HCT116 (cell line): ENCODE measurements at regions not wholly inside any gene's neighbourhood (a gene's known extent, or its start where the extent isn't known, plus 50 kb on each side); places are given as distances from the start of the nearest gene placed in this dataset.

Experiments used
- ATF3 ChIP-seq: IDR thresholded peaks from 2 replicates; pipeline ENCODE4 v1.6.1; 2012
- CBX3 ChIP-seq: IDR thresholded peaks from 2 replicates; pipeline ENCODE4 v1.6.1; 2012; ENCODE audit warnings: low read depth
- EZH2 ChIP-seq: fragments of 200-600 bp; sonication (generic); IDR thresholded peaks from 2 replicates; pipeline ENCODE4 v1.6.1; 2017; ENCODE audit warnings: antibody characterized with exemption, mixed run types
- MAX ChIP-seq: IDR thresholded peaks from 2 replicates; pipeline ENCODE4 v1.6.1; 2012
- POLR2A ChIP-seq: IDR thresholded peaks from 2 replicates; pipeline ENCODE4 v1.7.0; 2011; ENCODE audit warnings: borderline replicate concordance; ENCODE audit not compliant: insufficient read depth, insufficient read length; ENCODE audit errors: extremely low read depth
- POLR2AphosphoS5 ChIP-seq: IDR thresholded peaks from 2 replicates; pipeline ENCODE4 v1.6.1; 2011; ENCODE audit warnings: mild to moderate bottlenecking, low read depth, low read length, moderate library complexity
- RAD21 ChIP-seq: IDR thresholded peaks from 2 replicates; pipeline ENCODE4 v1.6.1; 2012; ENCODE audit warnings: low read depth, mild to moderate bottlenecking
- SIN3A ChIP-seq: IDR thresholded peaks from 2 replicates; pipeline ENCODE4 v1.6.1; 2012; ENCODE audit warnings: low read depth
- TCF7L2 ChIP-seq: IDR thresholded peaks from 2 replicates; pipeline ENCODE4 v1.7.0; 2011; ENCODE audit warnings: borderline replicate concordance, inconsistent platforms; ENCODE audit not compliant: insufficient read depth, insufficient read length; ENCODE audit errors: extremely low read depth
- YY1 ChIP-seq: IDR thresholded peaks from 2 replicates; pipeline ENCODE4 v1.6.1; 2011; ENCODE audit warnings: low read length, low read depth, moderate library complexity, mild to moderate bottlenecking; ENCODE audit not compliant: insufficient replicate concordance; ENCODE audit errors: extremely low read depth
- TF ChIP-seq, protein P1 (sequence below), 3 experiments: fragments of 200-600 bp in 1 of 3; sonication (generic) in 1 of 3; IDR thresholded peaks in 2 of 3; conservative IDR thresholded peaks in 1 of 3; 2 replicates each; pipeline ENCODE4 v1.5.1; 2012 to 2017; ENCODE audit warnings: low read depth in 2 of 3, low read length in 2 of 3, antibody characterized with exemption in 1 of 3, borderline replicate concordance in 1 of 3, control low read depth in 1 of 3, mild to moderate bottlenecking in 1 of 3, mixed read lengths in 1 of 3, mixed run types in 1 of 3, moderate library complexity in 1 of 3; ENCODE audit not compliant: insufficient read depth in 1 of 3
- TF ChIP-seq, protein P2 (sequence below): IDR thresholded peaks from 2 replicates; pipeline ENCODE4 v1.6.1; 2011; ENCODE audit warnings: mild to moderate bottlenecking, low read length, moderate library complexity; ENCODE audit not compliant: insufficient replicate concordance; ENCODE audit errors: extremely low read depth
- TF ChIP-seq, protein P3 (sequence below): IDR thresholded peaks from 2 replicates; pipeline ENCODE4 v1.6.1; 2012; ENCODE audit warnings: low read depth

DNA sequence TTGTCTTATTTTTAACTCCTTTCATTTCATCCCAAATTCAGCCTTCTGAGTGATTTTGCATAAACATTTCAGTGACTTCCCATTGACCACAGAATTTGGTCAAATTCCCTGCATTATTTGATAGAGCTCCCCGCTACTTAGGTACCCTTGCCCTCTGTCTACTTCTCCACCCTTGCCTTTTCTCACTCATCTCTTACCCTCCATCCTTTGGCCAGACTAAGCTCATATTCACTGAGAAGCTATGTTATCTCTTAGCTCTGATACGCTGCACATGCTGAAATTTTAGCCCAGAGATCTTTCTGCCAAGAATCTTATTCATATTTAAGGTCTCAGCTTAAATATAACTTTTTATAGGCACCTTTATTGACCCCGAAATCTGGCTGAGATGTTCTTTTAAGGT, 1031.9 kb downstream of the ADGRL3 start:
- TF ChIP-seq YY1 (no peak), EZH2 (no peak), POLR2A (no peak), POLR2AphosphoS5 (no peak), CBX3 (no peak), MAX (no peak), RAD21 (no peak), ATF3 (no peak), TCF7L2 (no peak), SIN3A (no peak)
- TF ChIP-seq, protein P1, sequence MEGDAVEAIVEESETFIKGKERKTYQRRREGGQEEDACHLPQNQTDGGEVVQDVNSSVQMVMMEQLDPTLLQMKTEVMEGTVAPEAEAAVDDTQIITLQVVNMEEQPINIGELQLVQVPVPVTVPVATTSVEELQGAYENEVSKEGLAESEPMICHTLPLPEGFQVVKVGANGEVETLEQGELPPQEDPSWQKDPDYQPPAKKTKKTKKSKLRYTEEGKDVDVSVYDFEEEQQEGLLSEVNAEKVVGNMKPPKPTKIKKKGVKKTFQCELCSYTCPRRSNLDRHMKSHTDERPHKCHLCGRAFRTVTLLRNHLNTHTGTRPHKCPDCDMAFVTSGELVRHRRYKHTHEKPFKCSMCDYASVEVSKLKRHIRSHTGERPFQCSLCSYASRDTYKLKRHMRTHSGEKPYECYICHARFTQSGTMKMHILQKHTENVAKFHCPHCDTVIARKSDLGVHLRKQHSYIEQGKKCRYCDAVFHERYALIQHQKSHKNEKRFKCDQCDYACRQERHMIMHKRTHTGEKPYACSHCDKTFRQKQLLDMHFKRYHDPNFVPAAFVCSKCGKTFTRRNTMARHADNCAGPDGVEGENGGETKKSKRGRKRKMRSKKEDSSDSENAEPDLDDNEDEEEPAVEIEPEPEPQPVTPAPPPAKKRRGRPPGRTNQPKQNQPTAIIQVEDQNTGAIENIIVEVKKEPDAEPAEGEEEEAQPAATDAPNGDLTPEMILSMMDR (IDR thresholded peaks at IDR 0.05 in 2 of 3, conservative IDR thresholded peaks at IDR 0.05 in 1 of 3; ENCODE audit: borderline replicate concordance in 1 of 3, insufficient read depth in 1 of 3, low read depth in 2 of 3, low read length in 2 of 3) = no peak
- TF ChIP-seq, protein P2, sequence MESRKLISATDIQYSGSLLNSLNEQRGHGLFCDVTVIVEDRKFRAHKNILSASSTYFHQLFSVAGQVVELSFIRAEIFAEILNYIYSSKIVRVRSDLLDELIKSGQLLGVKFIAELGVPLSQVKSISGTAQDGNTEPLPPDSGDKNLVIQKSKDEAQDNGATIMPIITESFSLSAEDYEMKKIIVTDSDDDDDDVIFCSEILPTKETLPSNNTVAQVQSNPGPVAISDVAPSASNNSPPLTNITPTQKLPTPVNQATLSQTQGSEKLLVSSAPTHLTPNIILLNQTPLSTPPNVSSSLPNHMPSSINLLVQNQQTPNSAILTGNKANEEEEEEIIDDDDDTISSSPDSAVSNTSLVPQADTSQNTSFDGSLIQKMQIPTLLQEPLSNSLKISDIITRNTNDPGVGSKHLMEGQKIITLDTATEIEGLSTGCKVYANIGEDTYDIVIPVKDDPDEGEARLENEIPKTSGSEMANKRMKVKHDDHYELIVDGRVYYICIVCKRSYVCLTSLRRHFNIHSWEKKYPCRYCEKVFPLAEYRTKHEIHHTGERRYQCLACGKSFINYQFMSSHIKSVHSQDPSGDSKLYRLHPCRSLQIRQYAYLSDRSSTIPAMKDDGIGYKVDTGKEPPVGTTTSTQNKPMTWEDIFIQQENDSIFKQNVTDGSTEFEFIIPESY = no peak
- TF ChIP-seq, protein P3, sequence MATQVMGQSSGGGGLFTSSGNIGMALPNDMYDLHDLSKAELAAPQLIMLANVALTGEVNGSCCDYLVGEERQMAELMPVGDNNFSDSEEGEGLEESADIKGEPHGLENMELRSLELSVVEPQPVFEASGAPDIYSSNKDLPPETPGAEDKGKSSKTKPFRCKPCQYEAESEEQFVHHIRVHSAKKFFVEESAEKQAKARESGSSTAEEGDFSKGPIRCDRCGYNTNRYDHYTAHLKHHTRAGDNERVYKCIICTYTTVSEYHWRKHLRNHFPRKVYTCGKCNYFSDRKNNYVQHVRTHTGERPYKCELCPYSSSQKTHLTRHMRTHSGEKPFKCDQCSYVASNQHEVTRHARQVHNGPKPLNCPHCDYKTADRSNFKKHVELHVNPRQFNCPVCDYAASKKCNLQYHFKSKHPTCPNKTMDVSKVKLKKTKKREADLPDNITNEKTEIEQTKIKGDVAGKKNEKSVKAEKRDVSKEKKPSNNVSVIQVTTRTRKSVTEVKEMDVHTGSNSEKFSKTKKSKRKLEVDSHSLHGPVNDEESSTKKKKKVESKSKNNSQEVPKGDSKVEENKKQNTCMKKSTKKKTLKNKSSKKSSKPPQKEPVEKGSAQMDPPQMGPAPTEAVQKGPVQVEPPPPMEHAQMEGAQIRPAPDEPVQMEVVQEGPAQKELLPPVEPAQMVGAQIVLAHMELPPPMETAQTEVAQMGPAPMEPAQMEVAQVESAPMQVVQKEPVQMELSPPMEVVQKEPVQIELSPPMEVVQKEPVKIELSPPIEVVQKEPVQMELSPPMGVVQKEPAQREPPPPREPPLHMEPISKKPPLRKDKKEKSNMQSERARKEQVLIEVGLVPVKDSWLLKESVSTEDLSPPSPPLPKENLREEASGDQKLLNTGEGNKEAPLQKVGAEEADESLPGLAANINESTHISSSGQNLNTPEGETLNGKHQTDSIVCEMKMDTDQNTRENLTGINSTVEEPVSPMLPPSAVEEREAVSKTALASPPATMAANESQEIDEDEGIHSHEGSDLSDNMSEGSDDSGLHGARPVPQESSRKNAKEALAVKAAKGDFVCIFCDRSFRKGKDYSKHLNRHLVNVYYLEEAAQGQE = no peak
